Fibroblast of mammary gland (primary cell): ENCODE measurements at regions not wholly inside any gene's neighbourhood (a gene's known extent, or its start where the extent isn't known, plus 50 kb on each side); places are given as distances from the start of the nearest gene placed in this dataset.
A peak's percentile ranks its signal among the peaks of the same experiment; 100 is the strongest.
"Not testable (repeated sequence)": the region's sequence is repeated elsewhere in the genome, so short reads cannot be mapped to it uniquely, and the experiment has no call there.

Experiments
- DNase-seq: peaks from one replicate; pipeline ENCODE4 v3.0.0-alpha.2; 2010; ENCODE audit warnings: low read depth
- H3K4me3 ChIP-seq: 2 replicates; pipeline ENCODE4 v1.5.1; 2011; ENCODE audit warnings: low read depth, mild to moderate bottlenecking, low read length, moderate library complexity; ENCODE audit not compliant: control insufficient read depth
- TF ChIP-seq, protein P1 (sequence below): conservative IDR thresholded peaks from 2 replicates; pipeline ENCODE4 v1.5.1; 2011; ENCODE audit warnings: low read depth, low read length, inconsistent platforms; ENCODE audit not compliant: control insufficient read depth, insufficient read depth

DNA sequence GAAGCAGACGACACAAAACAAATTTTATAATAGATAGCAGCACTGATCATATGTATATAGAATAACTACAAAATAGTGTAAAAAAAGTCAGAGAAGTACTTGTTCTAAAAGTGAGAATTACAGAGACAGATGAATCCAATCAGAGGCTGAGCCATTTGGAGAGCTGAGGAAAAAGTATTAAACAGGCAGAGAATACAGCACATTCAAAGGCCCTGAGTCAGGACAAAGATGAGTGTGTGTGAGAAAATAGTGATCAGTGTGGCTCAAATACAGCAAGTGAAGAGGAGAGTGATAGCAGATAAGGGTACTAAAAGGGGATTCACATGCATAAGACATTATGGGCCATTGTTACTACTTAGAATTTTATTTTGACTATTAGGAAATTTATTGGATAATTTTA is 430.6 kb upstream of the BRINP3 start:
- no peak for DNase-seq

DNA sequence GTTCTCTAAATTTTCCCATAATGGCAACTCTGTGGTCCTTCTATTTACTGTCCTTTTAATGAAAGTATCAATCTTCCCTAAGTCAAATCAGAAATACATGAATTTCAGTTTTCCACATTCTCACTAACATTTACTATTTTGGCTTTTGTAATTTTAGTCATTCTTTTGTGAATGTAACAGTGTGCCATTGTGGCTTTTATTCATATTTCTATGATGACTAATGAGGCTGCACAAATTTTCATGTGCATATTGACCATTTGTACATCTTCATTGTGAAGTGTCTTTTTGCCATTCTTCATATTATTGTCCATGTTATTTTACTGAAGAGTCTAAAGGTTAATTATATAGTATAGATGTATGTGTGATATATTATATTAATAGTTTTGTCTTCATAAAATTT is 431.0 kb upstream of the BRINP3 start:
- H3K4me3 ChIP-seq = no peak overlapping the region
- TF ChIP-seq, protein P1, sequence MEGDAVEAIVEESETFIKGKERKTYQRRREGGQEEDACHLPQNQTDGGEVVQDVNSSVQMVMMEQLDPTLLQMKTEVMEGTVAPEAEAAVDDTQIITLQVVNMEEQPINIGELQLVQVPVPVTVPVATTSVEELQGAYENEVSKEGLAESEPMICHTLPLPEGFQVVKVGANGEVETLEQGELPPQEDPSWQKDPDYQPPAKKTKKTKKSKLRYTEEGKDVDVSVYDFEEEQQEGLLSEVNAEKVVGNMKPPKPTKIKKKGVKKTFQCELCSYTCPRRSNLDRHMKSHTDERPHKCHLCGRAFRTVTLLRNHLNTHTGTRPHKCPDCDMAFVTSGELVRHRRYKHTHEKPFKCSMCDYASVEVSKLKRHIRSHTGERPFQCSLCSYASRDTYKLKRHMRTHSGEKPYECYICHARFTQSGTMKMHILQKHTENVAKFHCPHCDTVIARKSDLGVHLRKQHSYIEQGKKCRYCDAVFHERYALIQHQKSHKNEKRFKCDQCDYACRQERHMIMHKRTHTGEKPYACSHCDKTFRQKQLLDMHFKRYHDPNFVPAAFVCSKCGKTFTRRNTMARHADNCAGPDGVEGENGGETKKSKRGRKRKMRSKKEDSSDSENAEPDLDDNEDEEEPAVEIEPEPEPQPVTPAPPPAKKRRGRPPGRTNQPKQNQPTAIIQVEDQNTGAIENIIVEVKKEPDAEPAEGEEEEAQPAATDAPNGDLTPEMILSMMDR = no peak

More for the DNA sequence above, 430.6 kb upstream of the BRINP3 start:
- TF ChIP-seq, protein P1 = no peak
- no peak overlapping the region for H3K4me3 ChIP-seq

DNA sequence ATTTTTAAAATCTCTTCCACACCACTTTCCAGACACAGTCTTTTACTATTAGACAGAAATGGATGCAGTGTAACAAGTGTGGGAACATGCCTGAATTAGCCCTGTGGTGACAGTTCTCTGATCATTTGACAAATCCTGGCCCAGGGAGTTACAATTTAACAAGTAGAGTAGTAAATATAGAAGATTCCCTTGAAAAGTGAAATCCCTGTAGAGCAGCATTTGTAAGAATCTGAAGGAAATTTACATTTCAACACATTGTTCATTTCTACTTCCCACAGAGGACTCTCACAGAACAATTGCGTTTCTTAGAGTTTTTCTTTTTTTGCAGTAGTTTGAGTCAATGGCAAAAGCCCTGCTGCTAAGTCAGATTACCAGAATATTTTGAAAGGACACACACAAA is 458.3 kb upstream of the BRINP3 start:
- TF ChIP-seq, protein P1 = no peak
- no peak for DNase-seq
- no peak overlapping the region for H3K4me3 ChIP-seq

More for the DNA sequence above, 431.0 kb upstream of the BRINP3 start:
- DNase-seq = peak; percentile 1

- DNase-seq = no peak
- TF ChIP-seq, protein P1 = no peak
These were observed 458.7 kb upstream of the BRINP3 start for GRCh38 chr1:190936337-190936736.

GRCh38 chr1:190940951-190941350 is 463.3 kb upstream of the BRINP3 start:
- TF ChIP-seq, protein P1 = no peak
- H3K4me3 ChIP-seq = no peak overlapping the region
- no peak for DNase-seq

More at GRCh38 chr1:190936337-190936736, 458.7 kb upstream of the BRINP3 start:
- H3K4me3 ChIP-seq = no peak overlapping the region

DNA sequence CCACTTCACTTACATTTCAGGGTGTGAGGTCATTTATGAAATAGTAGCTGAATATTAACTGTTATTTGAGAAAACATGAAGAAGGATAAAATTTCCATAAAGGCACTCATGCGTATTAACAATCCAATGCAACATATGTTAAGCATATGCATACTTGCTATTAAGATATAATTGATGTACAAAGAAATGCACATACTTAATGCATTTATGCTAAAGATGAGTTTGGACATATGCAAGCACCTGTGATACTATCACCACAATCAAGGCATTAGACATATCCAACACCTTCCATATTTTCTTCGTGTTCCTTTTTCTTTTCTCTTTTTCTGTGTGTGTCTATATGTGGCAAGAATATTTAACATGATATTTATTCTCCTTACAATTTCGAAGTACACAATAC is 464.8 kb upstream of the BRINP3 start:
- TF ChIP-seq, protein P1 = no peak
- H3K4me3 ChIP-seq = no peak overlapping the region
- DNase-seq = no peak

DNA sequence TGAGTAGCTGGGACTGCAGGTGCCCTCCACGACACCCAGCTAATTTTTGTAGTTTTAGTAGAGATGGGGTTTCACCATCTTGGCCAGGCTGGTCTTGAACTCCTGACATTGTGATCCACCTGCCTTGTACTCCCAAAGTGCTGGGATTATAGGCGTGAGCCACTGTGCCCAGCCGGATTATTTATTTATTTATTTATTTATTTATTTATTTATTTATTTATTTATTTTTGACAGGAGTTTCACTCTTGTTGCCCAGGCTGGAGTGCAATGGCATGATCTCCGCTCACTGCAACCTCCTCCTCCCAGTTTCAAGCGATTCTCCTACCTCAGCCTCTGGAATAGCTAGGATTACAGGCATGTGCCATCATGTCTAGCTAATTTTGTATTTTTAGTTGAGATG is 466.1 kb upstream of the BRINP3 start:
- DNase-seq, H3K4me3 ChIP-seq: not testable (repeated sequence)
